Heart left ventricle (tissue), 13 donors: ENCODE measurements at regions not wholly inside any gene's neighbourhood (a gene's known extent, or its start where the extent isn't known, plus 50 kb on each side); places are given as distances from the start of the nearest gene placed in this dataset.

ENCODE experiments used
- POLR2A ChIP-seq, 2 donors: fragments of 450-650 bp; IDR thresholded peaks; one replicate each; pipeline ENCODE4 v1.6.1; 2017; ENCODE audit warnings: antibody characterized with exemption in 2 of 2, mild to moderate bottlenecking in 2 of 2, moderate library complexity in 2 of 2
- TF ChIP-seq, protein P1 (sequence below), 12 donors: fragments of 200-600 bp; sonication (generic) in 4 of 12; IDR thresholded peaks; one replicate each; pipeline versions ENCODE4 v1.5.0 to v1.8.0; 2018 to 2022; ENCODE audit warnings: antibody characterized with exemption in 12 of 12, mild to moderate bottlenecking in 5 of 12
- donor health status: ischemic (EF 13 %, LVEDD 7.1; RV severe dilation, severe dysfunction).
- donor health status: DM: no; HTN: yes; CAD: no.
- donor health status: DM: no; HTN: no; CAD: no.
- donor health status: ischemic (EF 25% LVEDD 6.9; RV normal size, moderate dysfunction).
- donor health status: ischemic (EF 25% LVEDD 5.7; RV mildly dilated, moderate dysfunction).
- donor health status: ischemic (EF 35%, LVEDD 5.7; RV mildly dilated, moderate dysfunction).
- donor health status: nonischemic (EF 11% LVEDD 7.7; RV severe dilation, severe dysfunction).
- donor health status: DM: yes; HTN: yes; CAD: no.
- donor health status: PGD.
- donor health status: ischemic (EF 29% LVEDD 5.4; RV normal size, mild dysfunction).
- donor health status: nonischemic (EF 23%, LVEDD 6.1; RV moderate dilation, normal function).

DNA sequence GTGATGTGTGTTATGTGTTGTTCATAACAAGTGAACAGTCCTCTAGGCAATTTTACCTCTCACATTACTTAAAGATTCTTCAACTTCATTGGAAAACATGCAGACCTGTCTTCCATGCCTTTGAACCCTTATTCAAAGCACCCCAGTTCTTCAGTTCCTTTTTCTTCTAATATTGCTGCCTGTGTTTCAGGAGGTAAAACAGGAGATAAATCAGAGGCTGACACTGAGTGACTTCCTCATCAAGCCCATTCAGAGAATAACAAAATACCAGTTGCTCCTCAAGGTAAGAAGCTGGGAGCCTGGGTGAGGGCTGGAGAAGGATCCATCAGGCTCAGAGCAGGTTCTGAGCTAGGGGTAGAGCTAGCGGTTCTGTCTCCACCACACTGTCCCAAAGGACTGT, 71.1 kb upstream of the UMPS start:
- no peak for TF ChIP-seq POLR2A (IDR thresholded peaks at IDR 0.05)
- TF ChIP-seq, protein P1, sequence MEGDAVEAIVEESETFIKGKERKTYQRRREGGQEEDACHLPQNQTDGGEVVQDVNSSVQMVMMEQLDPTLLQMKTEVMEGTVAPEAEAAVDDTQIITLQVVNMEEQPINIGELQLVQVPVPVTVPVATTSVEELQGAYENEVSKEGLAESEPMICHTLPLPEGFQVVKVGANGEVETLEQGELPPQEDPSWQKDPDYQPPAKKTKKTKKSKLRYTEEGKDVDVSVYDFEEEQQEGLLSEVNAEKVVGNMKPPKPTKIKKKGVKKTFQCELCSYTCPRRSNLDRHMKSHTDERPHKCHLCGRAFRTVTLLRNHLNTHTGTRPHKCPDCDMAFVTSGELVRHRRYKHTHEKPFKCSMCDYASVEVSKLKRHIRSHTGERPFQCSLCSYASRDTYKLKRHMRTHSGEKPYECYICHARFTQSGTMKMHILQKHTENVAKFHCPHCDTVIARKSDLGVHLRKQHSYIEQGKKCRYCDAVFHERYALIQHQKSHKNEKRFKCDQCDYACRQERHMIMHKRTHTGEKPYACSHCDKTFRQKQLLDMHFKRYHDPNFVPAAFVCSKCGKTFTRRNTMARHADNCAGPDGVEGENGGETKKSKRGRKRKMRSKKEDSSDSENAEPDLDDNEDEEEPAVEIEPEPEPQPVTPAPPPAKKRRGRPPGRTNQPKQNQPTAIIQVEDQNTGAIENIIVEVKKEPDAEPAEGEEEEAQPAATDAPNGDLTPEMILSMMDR (IDR thresholded peaks at IDR 0.05), result no peak
